IMR-90 (cell line): ENCODE measurements at regions not wholly inside any gene's neighbourhood (a gene's known extent, or its start where the extent isn't known, plus 50 kb on each side); places are given as distances from the start of the nearest gene placed in this dataset.

Experiments used
- ATAC-seq: fragments of 200-7000 bp; cut with Tn5 transposase; 2 replicates; pipeline ENCODE4 v1.9.1; 2020; ENCODE audit warnings: low read depth, mild to moderate bottlenecking, moderate library complexity
- BruUV-seq: library from RNA; stranded (reverse); fragments of 400-500 nt; replicated peaks from 2 replicates; lab custom pipeline; 2021; lab: Mats Ljungman, UMichigan
- CTCF ChIA-PET: fragments of 300-600 bp; formaldehyde crosslinking; extraction: SDS; loops from one replicate; lab custom pipeline; 2021; ENCODE audit warnings: antibody characterized with exemption; lab: Yijun Ruan, JAX
- POLR2A ChIA-PET: fragments of 300-600 bp; sonication (Branson Sonifier 250); formaldehyde crosslinking; loops from one replicate; lab custom pipeline; 2022; ENCODE audit warnings: antibody characterized with exemption; ENCODE audit not compliant: unreplicated experiment; lab: Charles Lee
- DNase-seq: peaks from one replicate; pipeline ENCODE4 v3.0.0; 2013
- H2AFZ ChIP-seq: replicated peaks from 2 replicates; pipeline ENCODE3; 2013; ENCODE audit warnings: low read length, mild to moderate bottlenecking; ENCODE audit not compliant: poor library complexity
- H2AK5ac ChIP-seq: 2 replicates; pipeline ENCODE4 v1.6.1; 2013; ENCODE audit warnings: low read depth, low read length, inconsistent platforms
- H2AK9ac ChIP-seq: replicated peaks from 2 replicates; pipeline ENCODE3; 2013; ENCODE audit warnings: mild to moderate bottlenecking, low read depth, low read length, moderate library complexity; ENCODE audit not compliant: poor library complexity
- H2BK120ac ChIP-seq: 2 replicates; pipeline ENCODE4 v1.6.1; 2013; ENCODE audit warnings: low read depth, low read length, inconsistent platforms
- H2BK15ac ChIP-seq: 3 replicates; pipeline ENCODE4 v1.6.1; 2013; ENCODE audit warnings: low read depth, low read length, inconsistent platforms
- H2BK20ac ChIP-seq: 2 replicates; pipeline ENCODE4 v1.6.1; 2013; ENCODE audit warnings: low read depth, mild to moderate bottlenecking, inconsistent platforms, low read length, moderate library complexity
- H2BK5ac ChIP-seq: 2 replicates; pipeline ENCODE4 v1.6.1; 2013; ENCODE audit warnings: mild to moderate bottlenecking, low read depth, low read length, inconsistent platforms; ENCODE audit not compliant: poor library complexity, severe bottlenecking
- H3K14ac ChIP-seq: replicated peaks from 2 replicates; pipeline ENCODE4 v1.6.1; 2013; ENCODE audit warnings: low read depth, low read length, inconsistent platforms
- H3K18ac ChIP-seq: 2 replicates; pipeline ENCODE4 v1.6.1; 2013; ENCODE audit warnings: low read depth, low read length, control low read depth
- H3K23ac ChIP-seq: 2 replicates; pipeline ENCODE4 v1.6.1; 2013; ENCODE audit warnings: low read depth, low read length, inconsistent platforms
- H3K27ac ChIP-seq: 2 replicates; pipeline ENCODE4 v1.5.1; 2013; ENCODE audit warnings: mild to moderate bottlenecking, control low read depth, low read length; ENCODE audit not compliant: insufficient read depth
- H3K27me3 ChIP-seq: 2 replicates; pipeline ENCODE4 v1.6.1; 2013; ENCODE audit warnings: low read length; ENCODE audit not compliant: control insufficient read depth, insufficient read depth
- H3K36me3 ChIP-seq: 2 replicates; pipeline ENCODE4 v1.6.1; 2013; ENCODE audit warnings: low read length, mixed read lengths; ENCODE audit not compliant: control insufficient read depth, insufficient read depth
- H3K4ac ChIP-seq: 2 replicates; pipeline ENCODE4 v1.6.1; 2013; ENCODE audit warnings: low read depth, low read length, inconsistent platforms
- H3K4me1 ChIP-seq: 2 replicates; pipeline ENCODE4 v1.6.1; 2013; ENCODE audit warnings: low read length, mixed read lengths; ENCODE audit not compliant: control insufficient read depth, insufficient read depth
- H3K4me2 ChIP-seq: 2 replicates; pipeline ENCODE4 v1.6.1; 2013; ENCODE audit warnings: low read depth, mild to moderate bottlenecking, control low read depth, low read length, moderate library complexity
- H3K4me3 ChIP-seq: 2 replicates; pipeline ENCODE4 v1.5.1; 2013; ENCODE audit warnings: low read depth, mild to moderate bottlenecking, control low read depth, low read length, moderate library complexity; ENCODE audit not compliant: insufficient read depth
- H3K56ac ChIP-seq: 2 replicates; pipeline ENCODE4 v1.6.1; 2013; ENCODE audit warnings: low read length, inconsistent platforms; ENCODE audit not compliant: insufficient read depth; ENCODE audit errors: extremely low read depth
- H3K79me1 ChIP-seq, 2 experiments: 2 replicates each; pipeline ENCODE4 v1.6.1; 2013; ENCODE audit warnings: low read length in 2 of 2, inconsistent platforms in 1 of 2, low read depth in 1 of 2
- H3K9ac ChIP-seq: 2 replicates; pipeline ENCODE4 v1.6.1; 2013; ENCODE audit warnings: low read depth, low read length, control low read depth
- H3K9me1 ChIP-seq: 2 replicates; pipeline ENCODE4 v1.6.1; 2013; ENCODE audit warnings: low read length, inconsistent platforms; ENCODE audit not compliant: insufficient read depth
- H3K9me3 ChIP-seq: 2 replicates; pipeline ENCODE4 v1.6.1; 2013; ENCODE audit warnings: low read length; ENCODE audit not compliant: control insufficient read depth, insufficient read depth
- H4K20me1 ChIP-seq: 2 replicates; pipeline ENCODE4 v1.6.1; 2013; ENCODE audit warnings: low read length, inconsistent platforms; ENCODE audit not compliant: insufficient read depth
- H4K5ac ChIP-seq: 2 replicates; pipeline ENCODE4 v1.6.1; 2013; ENCODE audit warnings: mild to moderate bottlenecking, low read depth, low read length, control low read depth
- H4K8ac ChIP-seq, 2 experiments: 2 replicates each; pipeline ENCODE4 v1.6.1; 2013; ENCODE audit warnings: low read depth in 2 of 2, low read length in 2 of 2, control low read depth in 1 of 2, inconsistent platforms in 1 of 2
- H4K91ac ChIP-seq: 2 replicates; pipeline ENCODE4 v1.6.1; 2013; ENCODE audit warnings: low read depth, low read length, inconsistent platforms; ENCODE audit not compliant: insufficient read depth
- NFE2L2 ChIP-seq: fragments of 150-350 bp; IDR thresholded peaks from 2 replicates; pipeline ENCODE4 v1.6.1; 2016; ENCODE audit warnings: low read depth, mild to moderate bottlenecking, low read length
- POLR2A ChIP-seq: IDR thresholded peaks from 2 replicates; pipeline ENCODE4 v1.6.1; 2012; ENCODE audit warnings: mild to moderate bottlenecking, low read depth, low read length
- RCOR1 ChIP-seq: IDR thresholded peaks from 2 replicates; pipeline ENCODE4 v1.6.1; 2012; ENCODE audit warnings: mild to moderate bottlenecking, low read length, improper control_type of control experiment; ENCODE audit not compliant: insufficient replicate concordance
- SMC3 ChIP-seq: fragments of 150-350 bp; IDR thresholded peaks from 2 replicates; pipeline ENCODE4 v1.6.1; 2016; ENCODE audit warnings: low read depth, mild to moderate bottlenecking, antibody characterized with exemption, low read length, moderate library complexity
- USF2 ChIP-seq: fragments of 150-350 bp; IDR thresholded peaks from 2 replicates; pipeline ENCODE4 v1.6.1; 2017; ENCODE audit warnings: mild to moderate bottlenecking, antibody characterized with exemption, low read length, low read depth
- WGBS, 2 experiments: methylation state at CpG; one replicate each; pipeline versions ENCODE4 v1.1.5 to v1.1.7; 2013; ENCODE audit warnings: missing lambda C conversion rate in 2 of 2; ENCODE audit not compliant: insufficient read length in 1 of 2; ENCODE audit errors: extremely low coverage in 2 of 2; 5-methylcytosine and 5-hydroxymethylcytosine counted together
- dilution Hi-C: fragments of 300-500 bp; cut with HindIII; formaldehyde crosslinking; loops from one replicate; pipeline ENCODE4 v1.14.3; 2018; ENCODE audit warnings: low sequenced_read_pairs; ENCODE audit not compliant: unreplicated experiment
- in situ Hi-C: fragments of 300-500 bp; cut with MboI; formaldehyde crosslinking; loops from 3 replicates; pipeline ENCODE4 v1.14.3; 2019; ENCODE audit warnings: low sequenced_read_pairs, inconsistent platforms, mixed read lengths
- intact Hi-C: fragments of 100-400 bp; cut with micrococcal nuclease; formaldehyde crosslinking; loops from 2 replicates; pipeline ENCODE4 v1.10.0; 2022
- TF ChIP-seq, protein P1 (sequence below): conservative IDR thresholded peaks from 2 replicates; pipeline ENCODE4 v1.5.1; 2012; ENCODE audit warnings: mild to moderate bottlenecking, low read depth, low read length, improper control_type of control experiment

- Histone ChIP-seq H3K9me3 (no peaks in the 10 kb centered on the region), H3K9me1 (no peaks in the 10 kb centered on the region), H2BK120ac (no peak overlapping the region), H2BK15ac (no peak overlapping the region), H3K14ac (no peak overlapping the region), H4K5ac (no peak overlapping the region), H3K79me1 (no peaks in the 10 kb centered on the region), H2AK9ac (no peak overlapping the region), H3K27me3 (peaks cover 2% of the 10 kb centered on the region; the same call in 1 of the 2 replicates), H3K36me3 (no peaks in the 10 kb centered on the region), H4K20me1 (no peaks in the 10 kb centered on the region), H2BK20ac (no peak overlapping the region), H3K23ac (no peak overlapping the region), H3K27ac (no peak overlapping the region), H3K4ac (no peak overlapping the region), H3K4me3 (no peak overlapping the region), H3K9ac (no peak overlapping the region), H3K4me2 (no peak overlapping the region), H3K18ac (no peak overlapping the region), H3K4me1 (no peaks in the 10 kb centered on the region), H4K91ac (no peak overlapping the region), H4K8ac (no peak overlapping the region), H2AFZ (no peak overlapping the region), H2AK5ac (no peak overlapping the region), H3K56ac (no peak overlapping the region), H2BK5ac (no peak overlapping the region)
- TF ChIP-seq POLR2A (no peak), SMC3 (no peak), USF2 (no peak), RCOR1 (no peak), NFE2L2 (no peak)
- TF ChIP-seq, protein P1, sequence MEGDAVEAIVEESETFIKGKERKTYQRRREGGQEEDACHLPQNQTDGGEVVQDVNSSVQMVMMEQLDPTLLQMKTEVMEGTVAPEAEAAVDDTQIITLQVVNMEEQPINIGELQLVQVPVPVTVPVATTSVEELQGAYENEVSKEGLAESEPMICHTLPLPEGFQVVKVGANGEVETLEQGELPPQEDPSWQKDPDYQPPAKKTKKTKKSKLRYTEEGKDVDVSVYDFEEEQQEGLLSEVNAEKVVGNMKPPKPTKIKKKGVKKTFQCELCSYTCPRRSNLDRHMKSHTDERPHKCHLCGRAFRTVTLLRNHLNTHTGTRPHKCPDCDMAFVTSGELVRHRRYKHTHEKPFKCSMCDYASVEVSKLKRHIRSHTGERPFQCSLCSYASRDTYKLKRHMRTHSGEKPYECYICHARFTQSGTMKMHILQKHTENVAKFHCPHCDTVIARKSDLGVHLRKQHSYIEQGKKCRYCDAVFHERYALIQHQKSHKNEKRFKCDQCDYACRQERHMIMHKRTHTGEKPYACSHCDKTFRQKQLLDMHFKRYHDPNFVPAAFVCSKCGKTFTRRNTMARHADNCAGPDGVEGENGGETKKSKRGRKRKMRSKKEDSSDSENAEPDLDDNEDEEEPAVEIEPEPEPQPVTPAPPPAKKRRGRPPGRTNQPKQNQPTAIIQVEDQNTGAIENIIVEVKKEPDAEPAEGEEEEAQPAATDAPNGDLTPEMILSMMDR, result no peak
- CTCF ChIA-PET, result no interaction called here
- intact Hi-C loops, result no loop called here
- POLR2A ChIA-PET, result no interaction called here
- WGBS, 2 experiments, result 50% methylated on average over 1 of the region's 6 CpGs; no CpG with 5 or more reads in 1 of the 2 experiments
- ATAC-seq (no peak), DNase-seq (no peak)
- dilution Hi-C loops, result no loop called here
- in situ Hi-C loops, result no loop called here
- BruUV-seq, result no TSS peak
Measured at GRCh38 chr17:36714789-36715188, 113.4 kb downstream of the MRM1 start.
